Activated naive CD8-positive, alpha-beta T cell treated with anti-CD3 and anti-CD28 coated beads, Interleukin-2, amount 50 U/mL, for 24 hours (primary cell): ENCODE measurements at regions not wholly inside any gene's neighbourhood (a gene's known extent, or its start where the extent isn't known, plus 50 kb on each side); places are given as distances from the start of the nearest gene placed in this dataset.

ENCODE experiments used
- ATAC-seq: fragments of 150-1000 bp; cut with Tn5 transposase; one replicate; pipeline ENCODE4 v1.10.0; 2021
- DNase-seq: peaks from one replicate; pipeline ENCODE4 v3.0.0; 2021
- H3K27ac Mint-ChIP-seq: one replicate; pipeline ENCODE4 v1.8.0; 2021; ENCODE audit warnings: mild to moderate bottlenecking, mixed read lengths
- H3K27me3 Mint-ChIP-seq: one replicate; pipeline ENCODE4 v1.8.0; 2021; ENCODE audit warnings: mixed read lengths
- H3K36me3 Mint-ChIP-seq: one replicate; pipeline ENCODE4 v1.8.0; 2021; ENCODE audit warnings: low read depth, mixed read lengths
- H3K4me1 Mint-ChIP-seq: one replicate; pipeline ENCODE4 v1.8.0; 2021; ENCODE audit warnings: mixed read lengths
- H3K4me3 Mint-ChIP-seq: one replicate; pipeline ENCODE4 v1.8.0; 2021; ENCODE audit warnings: mild to moderate bottlenecking, moderate library complexity, mixed read lengths
- H3K9me3 Mint-ChIP-seq: one replicate; pipeline ENCODE4 v1.8.0; 2021; ENCODE audit warnings: mixed read lengths

DNA sequence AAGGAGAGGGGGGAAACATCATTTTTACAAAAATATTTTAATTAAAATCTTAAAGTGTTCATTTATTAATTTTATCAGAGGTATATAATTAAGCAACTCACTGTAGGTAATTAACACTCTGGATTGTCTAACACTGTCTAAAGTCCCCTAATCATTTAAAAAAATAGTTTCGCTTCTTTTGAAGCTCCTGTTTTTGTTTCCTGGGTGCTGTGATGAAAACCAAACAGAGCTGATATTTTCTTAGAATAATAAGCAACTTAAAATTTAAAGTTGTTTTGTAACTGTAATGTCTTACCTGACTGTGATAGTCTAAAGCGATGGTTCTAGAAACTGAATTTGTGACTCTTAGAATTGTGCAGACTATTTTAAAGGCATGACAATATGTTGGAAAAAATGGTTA lies 961.0 kb downstream of the GATA3 start:
- H3K9me3 Mint-ChIP-seq = peaks cover 5% of the 10 kb centered on the region
- H3K4me3 Mint-ChIP-seq = peak overlapping the region; percentile 42
- ATAC-seq (no peak), DNase-seq (no peak)
- peaks cover 5% of the 10 kb centered on the region for H3K36me3 Mint-ChIP-seq
- H3K27ac Mint-ChIP-seq = peak overlapping the region; percentile 87
- no peaks in the 10 kb centered on the region for H3K27me3 Mint-ChIP-seq
- peaks cover 78% of the 10 kb centered on the region for H3K4me1 Mint-ChIP-seq

GRCh38 chr10:9016930-9017329 lies 962.4 kb downstream of the GATA3 start:
- peak overlapping the region; percentile 87 for H3K27ac Mint-ChIP-seq
- H3K9me3 Mint-ChIP-seq = peaks cover 7% of the 10 kb centered on the region
- peaks cover 10% of the 10 kb centered on the region for H3K36me3 Mint-ChIP-seq
- ATAC-seq = no peak
- H3K27me3 Mint-ChIP-seq = no peaks in the 10 kb centered on the region
- DNase-seq = no peak
- H3K4me1 Mint-ChIP-seq = peaks cover 79% of the 10 kb centered on the region
- peak overlapping the region; percentile 50 for H3K4me3 Mint-ChIP-seq

- peaks cover 10% of the 10 kb centered on the region for H3K36me3 Mint-ChIP-seq
- no peaks in the 10 kb centered on the region for H3K27me3 Mint-ChIP-seq
- ATAC-seq (no peak), DNase-seq (no peak)
- peak overlapping the region; percentile 85 for H3K27ac Mint-ChIP-seq
- peak overlapping the region; percentile 60 for H3K4me3 Mint-ChIP-seq
- H3K4me1 Mint-ChIP-seq = peaks cover 81% of the 10 kb centered on the region
- H3K9me3 Mint-ChIP-seq = peaks cover 4% of the 10 kb centered on the region
These were observed 964.0 kb downstream of the GATA3 start for GRCh38 chr10:9018195-9019173.

- DNase-seq (no peak), ATAC-seq (no peak)
- Mint-ChIP-seq H3K27me3 (no peaks in the 10 kb centered on the region), H3K4me3 (no peak overlapping the region), H3K27ac (peak overlapping the region; percentile 90), H3K4me1 (peaks cover 86% of the 10 kb centered on the region), H3K9me3 (peaks cover 9% of the 10 kb centered on the region), H3K36me3 (peaks cover 14% of the 10 kb centered on the region)
These were observed 968.7 kb downstream of the GATA3 start for GRCh38 chr10:9023206-9023605.

DNA sequence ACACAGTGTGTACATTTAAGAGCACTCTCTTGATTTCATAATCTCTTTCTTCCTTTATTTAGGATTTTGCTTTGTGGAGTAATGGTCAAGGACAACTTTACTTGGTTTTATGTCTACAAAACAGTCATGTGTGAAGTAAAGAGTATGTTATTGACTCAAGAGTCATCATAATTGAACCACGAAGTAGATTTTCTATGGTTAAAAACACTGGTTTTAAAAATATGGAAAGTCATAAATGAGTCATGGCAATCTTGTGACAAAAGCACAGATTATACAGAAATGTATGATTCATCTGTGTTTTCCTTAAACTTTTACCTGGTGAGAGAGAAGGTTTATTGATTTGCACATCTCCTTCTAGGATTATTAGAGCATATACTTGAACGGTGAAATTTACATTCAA lies 969.7 kb downstream of the GATA3 start:
- DNase-seq (no peak), ATAC-seq (peak; percentile 71)
- Mint-ChIP-seq H3K27ac (peak overlapping the region; percentile 90), H3K4me1 (peaks cover 84% of the 10 kb centered on the region), H3K36me3 (peaks cover 13% of the 10 kb centered on the region), H3K27me3 (no peaks in the 10 kb centered on the region), H3K9me3 (peaks cover 12% of the 10 kb centered on the region), H3K4me3 (peak overlapping the region; percentile 10)

DNA sequence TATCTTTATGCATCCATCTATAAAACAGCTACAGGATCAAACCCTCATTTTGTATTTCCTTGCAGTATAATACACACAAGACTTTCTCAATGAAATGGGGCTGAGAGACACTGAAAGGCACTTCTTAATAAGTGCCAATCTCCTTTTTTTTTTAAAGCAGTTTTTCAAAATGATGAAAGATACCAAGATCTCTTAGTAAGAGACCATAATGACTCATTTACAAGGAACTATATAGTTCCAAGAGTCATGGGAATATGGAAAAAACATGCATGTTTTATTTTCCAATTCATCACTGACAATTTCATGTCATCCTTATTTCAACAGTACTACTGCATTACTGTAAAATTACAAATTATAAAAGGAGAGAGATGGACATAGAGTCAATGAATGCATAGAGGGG lies 973.7 kb downstream of the GATA3 start:
- peaks cover 13% of the 10 kb centered on the region for H3K9me3 Mint-ChIP-seq
- H3K27ac Mint-ChIP-seq = peak overlapping the region; percentile 90
- H3K4me3 Mint-ChIP-seq = peak overlapping the region; percentile 0
- DNase-seq = no peak
- peaks cover 13% of the 10 kb centered on the region for H3K36me3 Mint-ChIP-seq
- H3K27me3 Mint-ChIP-seq = no peaks in the 10 kb centered on the region
- peak; percentile 39 for ATAC-seq
- peaks cover 83% of the 10 kb centered on the region for H3K4me1 Mint-ChIP-seq

GRCh38 chr10:9035355-9035754 lies 980.9 kb downstream of the GATA3 start:
- Mint-ChIP-seq H3K27me3 (no peaks in the 10 kb centered on the region), H3K4me1 (peaks cover 39% of the 10 kb centered on the region), H3K36me3 (peaks cover 20% of the 10 kb centered on the region), H3K9me3 (peaks cover 27% of the 10 kb centered on the region), H3K27ac (no peak overlapping the region), H3K4me3 (no peak overlapping the region)
- DNase-seq (no peak), ATAC-seq (no peak)

- Mint-ChIP-seq H3K4me3 (no peak overlapping the region), H3K27ac (no peak overlapping the region), H3K36me3 (peaks cover 17% of the 10 kb centered on the region), H3K4me1 (peaks cover 29% of the 10 kb centered on the region), H3K9me3 (peaks cover 25% of the 10 kb centered on the region), H3K27me3 (no peaks in the 10 kb centered on the region)
- no peak for DNase-seq
- no peak for ATAC-seq
These were observed 982.3 kb downstream of the GATA3 start for GRCh38 chr10:9036711-9037204.

- H3K27me3 Mint-ChIP-seq = no peaks in the 10 kb centered on the region
- peaks cover 17% of the 10 kb centered on the region for H3K4me1 Mint-ChIP-seq
- ATAC-seq = no peak
- peaks cover 15% of the 10 kb centered on the region for H3K36me3 Mint-ChIP-seq
- no peak for DNase-seq
- no peak overlapping the region for H3K27ac Mint-ChIP-seq
- peaks cover 22% of the 10 kb centered on the region for H3K9me3 Mint-ChIP-seq
- no peak overlapping the region for H3K4me3 Mint-ChIP-seq
These were observed 983.7 kb downstream of the GATA3 start for GRCh38 chr10:9038146-9038714.

DNA sequence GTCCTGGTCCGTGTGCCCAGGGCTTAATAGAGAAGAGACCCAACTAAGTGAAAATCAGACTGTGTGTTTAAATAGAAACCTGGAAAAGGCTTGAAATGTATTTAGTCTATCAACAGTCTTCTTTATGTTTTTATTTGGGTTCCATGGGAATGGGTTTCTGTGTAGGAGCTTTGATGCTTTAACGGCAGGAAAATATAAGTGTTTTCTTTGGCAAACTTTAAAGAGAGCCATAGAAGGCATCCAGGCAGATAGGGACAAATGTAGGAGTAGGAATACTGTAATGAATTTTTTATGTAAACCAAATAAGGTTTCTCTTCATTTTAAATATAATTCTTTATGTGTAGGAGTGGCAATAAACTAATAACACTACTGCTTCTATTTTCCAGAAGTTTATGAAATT lies 989.0 kb downstream of the GATA3 start:
- peaks cover 2% of the 10 kb centered on the region for H3K4me1 Mint-ChIP-seq
- H3K9me3 Mint-ChIP-seq = peaks cover 16% of the 10 kb centered on the region
- H3K4me3 Mint-ChIP-seq = no peak overlapping the region
- H3K36me3 Mint-ChIP-seq = peaks cover 13% of the 10 kb centered on the region
- H3K27ac Mint-ChIP-seq = no peak overlapping the region
- DNase-seq (no peak), ATAC-seq (no peak)
- H3K27me3 Mint-ChIP-seq = no peaks in the 10 kb centered on the region

DNA sequence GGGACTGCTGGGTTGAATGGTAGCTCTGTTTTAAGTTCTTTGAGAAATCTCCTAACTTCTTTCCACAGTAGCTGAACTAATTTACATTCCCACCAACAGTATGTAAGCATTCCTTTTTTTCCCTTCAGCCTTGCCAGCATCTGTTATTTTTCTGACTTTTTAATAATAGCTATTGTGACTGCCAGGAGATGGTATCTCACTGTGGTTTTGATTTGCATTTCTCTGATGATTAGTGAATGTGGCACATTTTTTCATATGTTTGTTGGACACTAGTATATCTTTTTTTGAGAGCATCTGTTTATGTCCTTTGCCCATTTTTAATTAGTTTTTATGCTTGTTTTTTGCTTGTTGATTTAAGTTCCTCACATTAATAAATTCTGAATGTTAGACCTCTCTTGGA lies 990.8 kb downstream of the GATA3 start:
- H3K27me3 Mint-ChIP-seq = no peaks in the 10 kb centered on the region

GRCh38 chr10:9051328-9051974 lies 997.0 kb downstream of the GATA3 start:
- H3K36me3 Mint-ChIP-seq = peaks cover 14% of the 10 kb centered on the region

More for the DNA sequence above, 990.8 kb downstream of the GATA3 start:
- no peak overlapping the region for H3K27ac Mint-ChIP-seq
- H3K9me3 Mint-ChIP-seq = peaks cover 25% of the 10 kb centered on the region
- no peak overlapping the region for H3K4me3 Mint-ChIP-seq
- peaks cover 8% of the 10 kb centered on the region for H3K4me1 Mint-ChIP-seq
- no peak for DNase-seq
- no peak for ATAC-seq
- peaks cover 18% of the 10 kb centered on the region for H3K36me3 Mint-ChIP-seq

GRCh38 chr10:9052767-9053166 lies 998.3 kb downstream of the GATA3 start:
- peaks cover 29% of the 10 kb centered on the region for H3K9me3 Mint-ChIP-seq
- DNase-seq = no peak
- no peaks in the 10 kb centered on the region for H3K27me3 Mint-ChIP-seq
- peaks cover 22% of the 10 kb centered on the region for H3K36me3 Mint-ChIP-seq
- H3K4me1 Mint-ChIP-seq = peaks cover 32% of the 10 kb centered on the region
- no peak overlapping the region for H3K4me3 Mint-ChIP-seq
- ATAC-seq = peak; percentile 69
- peak overlapping the region; percentile 19 for H3K27ac Mint-ChIP-seq

More at GRCh38 chr10:9051328-9051974, 997.0 kb downstream of the GATA3 start:
- Mint-ChIP-seq H3K4me1 (peaks cover 32% of the 10 kb centered on the region), H3K4me3 (no peak overlapping the region), H3K27me3 (no peaks in the 10 kb centered on the region), H3K9me3 (peaks cover 29% of the 10 kb centered on the region), H3K27ac (peak overlapping the region; percentile 51)
- peak; percentile 77 for ATAC-seq
- DNase-seq = no peak

- H3K9me3 Mint-ChIP-seq = peaks cover 14% of the 10 kb centered on the region
- DNase-seq (no peak), ATAC-seq (no peak)
- H3K27ac Mint-ChIP-seq = no peak overlapping the region
- H3K4me1 Mint-ChIP-seq = peaks cover 30% of the 10 kb centered on the region
- no peak overlapping the region for H3K4me3 Mint-ChIP-seq
- H3K27me3 Mint-ChIP-seq = no peaks in the 10 kb centered on the region
- H3K36me3 Mint-ChIP-seq = peaks cover 15% of the 10 kb centered on the region
These were observed 1002.0 kb downstream of the GATA3 start for GRCh38 chr10:9056521-9056920.
